Breast epithelium (tissue), 3 donors: ENCODE measurements at regions not wholly inside any gene's neighbourhood (a gene's known extent, or its start where the extent isn't known, plus 50 kb on each side); places are given as distances from the start of the nearest gene placed in this dataset.

Experiments
- POLR2A ChIP-seq: fragments of 450-650 bp; IDR thresholded peaks from one replicate; pipeline ENCODE4 v1.6.1; 2016; ENCODE audit warnings: antibody characterized with exemption, mild to moderate bottlenecking, moderate library complexity
- POLR2AphosphoS5 ChIP-seq, 3 donors: sonication (generic); formaldehyde crosslinking; IDR thresholded peaks; one replicate each; pipeline ENCODE4 v1.6.1; 2017; ENCODE audit warnings: antibody characterized with exemption in 3 of 3
- TF ChIP-seq, protein P1 (sequence below), 3 donors: fragments of 450-650 bp; IDR thresholded peaks; one replicate each; pipeline ENCODE4 v1.5.1; 2016 to 2017; ENCODE audit warnings: antibody characterized with exemption in 3 of 3, mild to moderate bottlenecking in 3 of 3, moderate library complexity in 3 of 3

DNA sequence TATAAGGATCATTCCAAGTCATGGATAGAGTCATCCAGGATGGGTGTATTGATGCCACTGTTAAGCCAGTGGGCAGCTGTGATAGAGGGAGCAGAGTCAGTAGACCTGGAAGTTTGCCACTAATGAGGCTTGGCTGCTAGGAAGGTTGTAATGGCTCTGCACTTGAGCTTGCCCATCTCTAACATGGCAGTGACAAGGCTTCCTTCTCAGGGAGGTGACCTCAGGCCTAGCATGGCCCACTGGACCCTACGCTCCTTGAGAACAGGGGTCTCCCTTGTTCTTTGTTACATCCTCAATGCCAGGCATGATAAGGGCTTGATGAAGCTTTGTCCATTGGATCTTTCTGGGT lies 155.1 kb downstream of the CD83 start:
- TF ChIP-seq POLR2AphosphoS5 (IDR thresholded peaks at IDR 0.05) (no peak), POLR2A (no peak)
- TF ChIP-seq, protein P1, sequence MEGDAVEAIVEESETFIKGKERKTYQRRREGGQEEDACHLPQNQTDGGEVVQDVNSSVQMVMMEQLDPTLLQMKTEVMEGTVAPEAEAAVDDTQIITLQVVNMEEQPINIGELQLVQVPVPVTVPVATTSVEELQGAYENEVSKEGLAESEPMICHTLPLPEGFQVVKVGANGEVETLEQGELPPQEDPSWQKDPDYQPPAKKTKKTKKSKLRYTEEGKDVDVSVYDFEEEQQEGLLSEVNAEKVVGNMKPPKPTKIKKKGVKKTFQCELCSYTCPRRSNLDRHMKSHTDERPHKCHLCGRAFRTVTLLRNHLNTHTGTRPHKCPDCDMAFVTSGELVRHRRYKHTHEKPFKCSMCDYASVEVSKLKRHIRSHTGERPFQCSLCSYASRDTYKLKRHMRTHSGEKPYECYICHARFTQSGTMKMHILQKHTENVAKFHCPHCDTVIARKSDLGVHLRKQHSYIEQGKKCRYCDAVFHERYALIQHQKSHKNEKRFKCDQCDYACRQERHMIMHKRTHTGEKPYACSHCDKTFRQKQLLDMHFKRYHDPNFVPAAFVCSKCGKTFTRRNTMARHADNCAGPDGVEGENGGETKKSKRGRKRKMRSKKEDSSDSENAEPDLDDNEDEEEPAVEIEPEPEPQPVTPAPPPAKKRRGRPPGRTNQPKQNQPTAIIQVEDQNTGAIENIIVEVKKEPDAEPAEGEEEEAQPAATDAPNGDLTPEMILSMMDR (IDR thresholded peaks at IDR 0.05), result no peak
